ENCODE measurements at regions not wholly inside any gene's neighbourhood (a gene's known extent, or its start where the extent isn't known, plus 50 kb on each side); places are given as distances from the start of the nearest gene placed in this dataset.

- no peaks in the 10 kb centered on the region for H3K9me3 Mint-ChIP-seq
- peaks cover 8% of the 10 kb centered on the region for H3K27me3 Mint-ChIP-seq
- no peak overlapping the region for H3K27ac Mint-ChIP-seq
- no peaks in the 10 kb centered on the region for H3K4me1 Mint-ChIP-seq
- CTCF ChIA-PET: no interaction called here
- DNase-seq: no peak
- no peaks in the 10 kb centered on the region for H3K36me3 Mint-ChIP-seq
- no peak overlapping the region for H3K4me3 Mint-ChIP-seq
Observed at GRCh38 chr12:58544281-58544680, 376.0 kb downstream of the LRIG3 start.

- no peaks in the 10 kb centered on the region for H3K4me1 Mint-ChIP-seq
- CTCF ChIA-PET: no interaction called here
- no peak overlapping the region for H3K27ac Mint-ChIP-seq
- DNase-seq: no peak
- H3K9me3 Mint-ChIP-seq: no peaks in the 10 kb centered on the region
- H3K27me3 Mint-ChIP-seq: peaks cover 8% of the 10 kb centered on the region
- no peaks in the 10 kb centered on the region for H3K36me3 Mint-ChIP-seq
- H3K4me3 Mint-ChIP-seq: no peak overlapping the region
Observed at GRCh38 chr12:58547217-58547616, 373.1 kb downstream of the LRIG3 start.

GRCh38 chr12:58548801-58549200 lies 371.5 kb downstream of the LRIG3 start:
- H3K36me3 Mint-ChIP-seq: no peaks in the 10 kb centered on the region
- H3K27me3 Mint-ChIP-seq: peaks cover 4% of the 10 kb centered on the region
- CTCF ChIA-PET: no interaction called here
- H3K4me3 Mint-ChIP-seq: no peak overlapping the region
- no peaks in the 10 kb centered on the region for H3K9me3 Mint-ChIP-seq
- no peak for DNase-seq
- no peaks in the 10 kb centered on the region for H3K4me1 Mint-ChIP-seq
- no peak overlapping the region for H3K27ac Mint-ChIP-seq

GRCh38 chr12:58554522-58555157 lies 365.7 kb downstream of the LRIG3 start:
- no peaks in the 10 kb centered on the region for H3K36me3 Mint-ChIP-seq
- DNase-seq: no peak
- no peaks in the 10 kb centered on the region for H3K27me3 Mint-ChIP-seq
- CTCF ChIA-PET: interaction anchor here (0.7 kb wide), 1 partner anchor 106 kb away, joined by 3 read pairs; no protein-coding TSS in a partner anchor
- H3K4me3 Mint-ChIP-seq: no peak overlapping the region
- H3K9me3 Mint-ChIP-seq: no peaks in the 10 kb centered on the region
- no peaks in the 10 kb centered on the region for H3K4me1 Mint-ChIP-seq
- no peak overlapping the region for H3K27ac Mint-ChIP-seq

- Mint-ChIP-seq H3K4me3 (no peak overlapping the region), H3K4me1 (no peaks in the 10 kb centered on the region), H3K27ac (no peak overlapping the region), H3K36me3 (no peaks in the 10 kb centered on the region), H3K27me3 (no peaks in the 10 kb centered on the region), H3K9me3 (no peaks in the 10 kb centered on the region)
- CTCF ChIA-PET: no interaction called here
- DNase-seq: no peak
Observed at GRCh38 chr12:58557171-58557570, 363.1 kb downstream of the LRIG3 start.

- no peak overlapping the region for H3K27ac Mint-ChIP-seq
- no peaks in the 10 kb centered on the region for H3K9me3 Mint-ChIP-seq
- no peaks in the 10 kb centered on the region for H3K36me3 Mint-ChIP-seq
- H3K4me1 Mint-ChIP-seq: no peaks in the 10 kb centered on the region
- no peak overlapping the region for H3K4me3 Mint-ChIP-seq
- DNase-seq: no peak
- no peaks in the 10 kb centered on the region for H3K27me3 Mint-ChIP-seq
- CTCF ChIA-PET: no interaction called here
Observed at GRCh38 chr12:58557661-58558060, 362.6 kb downstream of the LRIG3 start.

- no peak overlapping the region for H3K27ac Mint-ChIP-seq
- CTCF ChIA-PET: no interaction called here
- no peaks in the 10 kb centered on the region for H3K27me3 Mint-ChIP-seq
- no peak for DNase-seq
- H3K9me3 Mint-ChIP-seq: peaks cover 2% of the 10 kb centered on the region
- no peaks in the 10 kb centered on the region for H3K4me1 Mint-ChIP-seq
- no peak overlapping the region for H3K4me3 Mint-ChIP-seq
- no peaks in the 10 kb centered on the region for H3K36me3 Mint-ChIP-seq
Observed at GRCh38 chr12:58563621-58564020, 356.7 kb downstream of the LRIG3 start.

- H3K4me1 Mint-ChIP-seq: no peaks in the 10 kb centered on the region
- peaks cover 2% of the 10 kb centered on the region for H3K9me3 Mint-ChIP-seq
- no peaks in the 10 kb centered on the region for H3K27me3 Mint-ChIP-seq
- CTCF ChIA-PET: no interaction called here
- DNase-seq: no peak
- H3K27ac Mint-ChIP-seq: no peak overlapping the region
- H3K36me3 Mint-ChIP-seq: no peaks in the 10 kb centered on the region
- no peak overlapping the region for H3K4me3 Mint-ChIP-seq
Observed at GRCh38 chr12:58564721-58565120, 355.6 kb downstream of the LRIG3 start.

GRCh38 chr12:58566599-58566998 lies 353.7 kb downstream of the LRIG3 start:
- no peaks in the 10 kb centered on the region for H3K36me3 Mint-ChIP-seq
- no peak overlapping the region for H3K4me3 Mint-ChIP-seq
- no peaks in the 10 kb centered on the region for H3K4me1 Mint-ChIP-seq
- DNase-seq: no peak
- CTCF ChIA-PET: no interaction called here
- H3K27ac Mint-ChIP-seq: no peak overlapping the region
- peaks cover 2% of the 10 kb centered on the region for H3K9me3 Mint-ChIP-seq
- no peaks in the 10 kb centered on the region for H3K27me3 Mint-ChIP-seq

GRCh38 chr12:58567189-58567588 lies 353.1 kb downstream of the LRIG3 start:
- Mint-ChIP-seq H3K9me3 (peaks cover 2% of the 10 kb centered on the region), H3K4me3 (no peak overlapping the region), H3K27ac (no peak overlapping the region), H3K4me1 (no peaks in the 10 kb centered on the region), H3K27me3 (no peaks in the 10 kb centered on the region), H3K36me3 (no peaks in the 10 kb centered on the region)
- CTCF ChIA-PET: no interaction called here
- DNase-seq: no peak

GRCh38 chr12:58570411-58570810 lies 349.9 kb downstream of the LRIG3 start:
- no peak for DNase-seq
- H3K27me3 Mint-ChIP-seq: no peaks in the 10 kb centered on the region
- no peak overlapping the region for H3K27ac Mint-ChIP-seq
- no peaks in the 10 kb centered on the region for H3K36me3 Mint-ChIP-seq
- no peaks in the 10 kb centered on the region for H3K4me1 Mint-ChIP-seq
- H3K9me3 Mint-ChIP-seq: peaks cover 2% of the 10 kb centered on the region
- no peak overlapping the region for H3K4me3 Mint-ChIP-seq
- CTCF ChIA-PET: no interaction called here

GRCh38 chr12:58575256-58575655 lies 345.0 kb downstream of the LRIG3 start:
- CTCF ChIA-PET: no interaction called here
- H3K27ac Mint-ChIP-seq: no peak overlapping the region
- H3K9me3 Mint-ChIP-seq: no peaks in the 10 kb centered on the region

GRCh38 chr12:58576081-58576480 lies 344.2 kb downstream of the LRIG3 start:
- no peaks in the 10 kb centered on the region for H3K9me3 Mint-ChIP-seq
- DNase-seq: no peak
- H3K4me3 Mint-ChIP-seq: no peak overlapping the region
- H3K4me1 Mint-ChIP-seq: no peaks in the 10 kb centered on the region
- H3K36me3 Mint-ChIP-seq: no peaks in the 10 kb centered on the region
- CTCF ChIA-PET: no interaction called here
- no peak overlapping the region for H3K27ac Mint-ChIP-seq
- H3K27me3 Mint-ChIP-seq: no peaks in the 10 kb centered on the region

More at GRCh38 chr12:58575256-58575655, 345.0 kb downstream of the LRIG3 start:
- Mint-ChIP-seq H3K27me3 (no peaks in the 10 kb centered on the region), H3K4me1 (no peaks in the 10 kb centered on the region), H3K36me3 (no peaks in the 10 kb centered on the region), H3K4me3 (no peak overlapping the region)
- no peak for DNase-seq

- no peaks in the 10 kb centered on the region for H3K4me1 Mint-ChIP-seq
- H3K9me3 Mint-ChIP-seq: no peaks in the 10 kb centered on the region
- H3K27ac Mint-ChIP-seq: no peak overlapping the region
- H3K27me3 Mint-ChIP-seq: no peaks in the 10 kb centered on the region
- DNase-seq: no peak
- H3K4me3 Mint-ChIP-seq: no peak overlapping the region
- CTCF ChIA-PET: no interaction called here
- H3K36me3 Mint-ChIP-seq: no peaks in the 10 kb centered on the region
Observed at GRCh38 chr12:58576916-58577315, 343.4 kb downstream of the LRIG3 start.

GRCh38 chr12:58580095-58580494 lies 340.2 kb downstream of the LRIG3 start:
- no peaks in the 10 kb centered on the region for H3K27me3 Mint-ChIP-seq
- no peaks in the 10 kb centered on the region for H3K9me3 Mint-ChIP-seq
- CTCF ChIA-PET: no interaction called here
- H3K4me1 Mint-ChIP-seq: no peaks in the 10 kb centered on the region
- no peak overlapping the region for H3K4me3 Mint-ChIP-seq
- H3K36me3 Mint-ChIP-seq: no peaks in the 10 kb centered on the region
- no peak overlapping the region for H3K27ac Mint-ChIP-seq
- no peak for DNase-seq

- Mint-ChIP-seq H3K27ac (no peak overlapping the region), H3K27me3 (no peaks in the 10 kb centered on the region), H3K9me3 (no peaks in the 10 kb centered on the region), H3K4me1 (no peaks in the 10 kb centered on the region), H3K36me3 (no peaks in the 10 kb centered on the region), H3K4me3 (no peak overlapping the region)
- DNase-seq: no peak
- CTCF ChIA-PET: no interaction called here
Observed at GRCh38 chr12:58583529-58583928, 336.8 kb downstream of the LRIG3 start.
